ENCODE measurements at regions not wholly inside any gene's neighbourhood (a gene's known extent, or its start where the extent isn't known, plus 50 kb on each side); places are given as distances from the start of the nearest gene placed in this dataset.

DNA sequence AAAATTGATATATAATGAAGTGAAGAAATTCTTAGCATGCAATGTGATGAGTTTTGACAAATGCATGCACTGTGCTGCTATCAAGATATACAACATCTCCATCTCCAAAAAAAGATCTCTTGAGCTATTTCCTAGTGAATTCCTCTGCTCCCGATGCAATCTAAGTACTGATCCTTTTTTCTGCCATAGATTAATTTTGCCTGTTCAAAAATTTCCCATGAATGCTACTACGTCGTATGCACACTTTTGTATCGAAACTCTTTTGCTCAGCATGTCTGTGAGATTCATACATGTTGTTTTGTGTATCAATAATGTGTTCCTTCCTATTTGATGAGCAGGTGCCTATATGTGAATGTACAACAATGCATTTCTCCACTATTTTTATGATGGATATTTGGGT is 647.4 kb downstream of the MTRR start:
- Histone ChIP-seq H3K36me3 (no peaks in the 10 kb centered on the region), H3K9me3 (no peaks in the 10 kb centered on the region), H3K4me1 (replicated peaks) (no peaks in the 10 kb centered on the region), H3K27ac (no peak overlapping the region), H3K4me3 (no peak overlapping the region), H3K27me3 (replicated peaks; ENCODE audit: insufficient read depth) (no peaks in the 10 kb centered on the region)
- DNase-seq (ENCODE audit: low spot score) = no peak
- TF ChIP-seq POLR2AphosphoS5 (IDR thresholded peaks at IDR 0.05) = no peak
- TF ChIP-seq, protein P1, sequence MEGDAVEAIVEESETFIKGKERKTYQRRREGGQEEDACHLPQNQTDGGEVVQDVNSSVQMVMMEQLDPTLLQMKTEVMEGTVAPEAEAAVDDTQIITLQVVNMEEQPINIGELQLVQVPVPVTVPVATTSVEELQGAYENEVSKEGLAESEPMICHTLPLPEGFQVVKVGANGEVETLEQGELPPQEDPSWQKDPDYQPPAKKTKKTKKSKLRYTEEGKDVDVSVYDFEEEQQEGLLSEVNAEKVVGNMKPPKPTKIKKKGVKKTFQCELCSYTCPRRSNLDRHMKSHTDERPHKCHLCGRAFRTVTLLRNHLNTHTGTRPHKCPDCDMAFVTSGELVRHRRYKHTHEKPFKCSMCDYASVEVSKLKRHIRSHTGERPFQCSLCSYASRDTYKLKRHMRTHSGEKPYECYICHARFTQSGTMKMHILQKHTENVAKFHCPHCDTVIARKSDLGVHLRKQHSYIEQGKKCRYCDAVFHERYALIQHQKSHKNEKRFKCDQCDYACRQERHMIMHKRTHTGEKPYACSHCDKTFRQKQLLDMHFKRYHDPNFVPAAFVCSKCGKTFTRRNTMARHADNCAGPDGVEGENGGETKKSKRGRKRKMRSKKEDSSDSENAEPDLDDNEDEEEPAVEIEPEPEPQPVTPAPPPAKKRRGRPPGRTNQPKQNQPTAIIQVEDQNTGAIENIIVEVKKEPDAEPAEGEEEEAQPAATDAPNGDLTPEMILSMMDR (IDR thresholded peaks at IDR 0.05) = no peak
- no peak for TF ChIP-seq POLR2A (IDR thresholded peaks at IDR 0.05)
- WGBS = 88% methylated on average over 4 of the region's 4 CpGs
- intact Hi-C loops (cut with DNase I) = no loop called here

DNA sequence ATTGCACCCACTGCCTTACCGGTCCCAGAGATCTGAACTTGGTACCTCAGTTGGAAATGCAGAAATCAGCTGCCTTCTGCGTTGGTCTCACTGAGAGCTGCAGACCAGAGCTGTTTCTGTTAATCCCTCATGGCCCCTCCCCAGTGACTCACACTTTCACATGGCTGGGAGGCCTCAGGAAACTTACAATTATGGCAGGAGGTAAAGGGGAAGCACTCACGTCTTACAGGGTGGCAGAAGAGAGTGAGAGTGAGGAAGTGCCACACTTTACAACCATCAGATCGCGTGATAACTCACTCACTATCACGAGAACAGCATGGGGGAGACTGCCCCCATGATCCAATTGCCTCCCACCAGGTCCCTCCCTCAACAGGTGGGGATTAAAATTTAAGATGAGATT is 648.5 kb downstream of the MTRR start:
- no peaks in the 10 kb centered on the region for H3K9me3 ChIP-seq
- H3K4me1 ChIP-seq (replicated peaks) = no peaks in the 10 kb centered on the region
- DNase-seq (ENCODE audit: low spot score) = no peak
- no peak overlapping the region for H3K4me3 ChIP-seq
- TF ChIP-seq POLR2A (IDR thresholded peaks at IDR 0.05) = no peak
- H3K27ac ChIP-seq = no peak overlapping the region
- H3K27me3 ChIP-seq (replicated peaks; ENCODE audit: insufficient read depth) = no peaks in the 10 kb centered on the region
- H3K36me3 ChIP-seq = no peaks in the 10 kb centered on the region
- intact Hi-C loops (cut with DNase I) = no loop called here
- WGBS = 59% methylated on average over 6 of the region's 6 CpGs

DNA sequence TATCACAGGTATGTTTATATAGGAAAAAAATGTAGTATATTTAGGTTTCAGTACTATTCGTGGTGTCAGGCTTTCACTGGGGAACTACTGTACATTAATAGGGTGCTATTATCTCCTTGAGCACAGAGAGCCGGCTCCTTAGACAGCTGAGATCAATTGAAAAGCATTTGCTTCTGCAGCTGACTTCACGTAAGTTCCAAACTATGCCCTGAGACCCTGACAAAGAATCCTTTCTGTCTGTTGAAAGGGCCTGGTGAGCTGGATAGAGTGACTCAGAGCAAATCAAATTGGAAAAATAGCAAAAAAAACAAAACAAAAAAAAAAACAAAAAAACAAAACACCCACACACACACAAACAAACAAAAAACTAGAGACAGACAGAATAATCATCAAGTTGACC is 652.0 kb downstream of the MTRR start:
- no peaks in the 10 kb centered on the region for H3K36me3 ChIP-seq
- H3K4me1 ChIP-seq (replicated peaks) = no peaks in the 10 kb centered on the region
- WGBS = 69% methylated on average over 3 of the region's 3 CpGs
- TF ChIP-seq, protein P1 (IDR thresholded peaks at IDR 0.05) = no peak
- H3K9me3 ChIP-seq = no peaks in the 10 kb centered on the region
- H3K27ac ChIP-seq = no peak overlapping the region
- H3K27me3 ChIP-seq (replicated peaks; ENCODE audit: insufficient read depth) = no peaks in the 10 kb centered on the region
- no peak overlapping the region for H3K4me3 ChIP-seq
- intact Hi-C loops (cut with DNase I) = no loop called here
- DNase-seq (ENCODE audit: low spot score) = no peak

DNA sequence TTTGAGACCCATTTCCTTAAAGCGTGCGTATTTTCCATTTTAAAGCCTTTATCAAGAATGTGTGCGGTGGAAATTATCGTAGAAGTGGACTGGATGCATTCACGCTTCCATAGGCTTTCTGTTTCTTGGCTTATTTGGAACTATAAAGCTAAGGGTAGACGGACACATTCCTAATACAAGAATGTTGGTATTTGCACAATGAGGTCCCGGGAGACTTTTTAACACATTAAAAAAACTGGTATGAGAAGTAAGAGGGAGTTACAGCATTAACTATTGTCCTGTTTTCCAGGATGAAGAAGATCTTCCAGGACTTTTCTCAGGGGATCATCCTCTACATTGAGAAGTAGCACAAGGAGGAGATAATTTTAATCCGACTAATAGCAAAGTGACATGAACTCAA is 653.0 kb downstream of the MTRR start:
- intact Hi-C loops (cut with DNase I) = no loop called here
- no peak overlapping the region for H3K4me3 ChIP-seq
- H3K9me3 ChIP-seq = no peaks in the 10 kb centered on the region
- 72% methylated on average over 8 of the region's 8 CpGs for WGBS
- TF ChIP-seq, protein P1 (IDR thresholded peaks at IDR 0.05) = no peak
- TF ChIP-seq POLR2A (IDR thresholded peaks at IDR 0.05) = no peak
- no peak overlapping the region for H3K27ac ChIP-seq
- H3K36me3 ChIP-seq = no peaks in the 10 kb centered on the region
- no peaks in the 10 kb centered on the region for H3K27me3 ChIP-seq (replicated peaks; ENCODE audit: insufficient read depth)
- no peaks in the 10 kb centered on the region for H3K4me1 ChIP-seq (replicated peaks)
- DNase-seq (ENCODE audit: low spot score) = no peak

DNA sequence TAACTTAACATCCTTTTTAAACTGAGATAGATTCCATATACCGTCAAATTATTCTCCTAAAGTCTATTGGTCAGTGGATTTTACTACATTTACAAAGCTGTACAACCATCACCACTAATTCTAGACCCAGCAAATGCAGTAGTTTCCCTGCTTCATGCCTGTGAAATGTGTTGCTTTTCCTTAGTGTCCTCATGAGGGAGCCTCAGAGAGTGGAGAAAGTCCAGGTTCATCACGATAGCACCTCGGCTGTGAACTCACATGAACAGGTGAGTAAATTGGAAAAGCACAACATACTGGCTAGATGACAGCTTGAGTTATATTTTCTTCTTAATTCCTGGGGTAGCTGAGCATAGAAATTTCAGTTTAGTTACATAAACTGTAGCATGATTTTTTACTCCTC is 653.7 kb downstream of the MTRR start:
- Histone ChIP-seq H3K4me3 (no peak overlapping the region), H3K27ac (no peak overlapping the region), H3K9me3 (no peaks in the 10 kb centered on the region), H3K4me1 (replicated peaks) (no peaks in the 10 kb centered on the region), H3K36me3 (no peaks in the 10 kb centered on the region), H3K27me3 (replicated peaks; ENCODE audit: insufficient read depth) (no peaks in the 10 kb centered on the region)
- 49% methylated on average over 3 of the region's 3 CpGs for WGBS
- TF ChIP-seq, protein P1 (IDR thresholded peaks at IDR 0.05) = no peak
- TF ChIP-seq POLR2A (IDR thresholded peaks at IDR 0.05) (no peak), POLR2AphosphoS5 (IDR thresholded peaks at IDR 0.05) (no peak)
- DNase-seq (ENCODE audit: low spot score) = no peak
- intact Hi-C loops (cut with DNase I) = no loop called here

DNA sequence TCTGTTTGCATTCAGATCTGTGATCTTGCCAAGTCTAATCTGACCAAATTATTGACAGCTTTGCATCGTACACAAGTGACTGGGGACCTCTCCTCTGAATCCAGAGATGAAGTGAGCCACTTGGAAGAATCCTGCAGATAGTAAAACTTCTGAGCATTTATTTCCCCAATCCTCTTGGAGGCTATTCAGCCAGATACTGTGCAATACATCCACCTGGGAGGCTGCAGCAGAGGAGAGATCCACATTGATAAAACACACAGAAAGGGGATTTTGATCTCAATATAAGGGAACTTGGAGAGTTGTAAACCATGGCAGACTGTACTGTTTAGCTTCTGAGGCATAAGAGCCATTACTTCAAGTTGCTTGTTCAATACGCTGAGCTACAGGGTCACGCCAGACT is 654.6 kb downstream of the MTRR start:
- Histone ChIP-seq H3K27ac (no peak overlapping the region), H3K9me3 (no peaks in the 10 kb centered on the region), H3K4me1 (replicated peaks) (no peaks in the 10 kb centered on the region), H3K36me3 (no peaks in the 10 kb centered on the region), H3K27me3 (replicated peaks; ENCODE audit: insufficient read depth) (no peaks in the 10 kb centered on the region), H3K4me3 (no peak overlapping the region)
- TF ChIP-seq POLR2AphosphoS5 (IDR thresholded peaks at IDR 0.05) (no peak), POLR2A (IDR thresholded peaks at IDR 0.05) (no peak)
- 80% methylated on average over 3 of the region's 3 CpGs for WGBS
- intact Hi-C loops (cut with DNase I) = no loop called here
- no peak for DNase-seq (ENCODE audit: low spot score)
